HG02798 (cell line): ENCODE measurements at regions not wholly inside any gene's neighbourhood (a gene's known extent, or its start where the extent isn't known, plus 50 kb on each side); places are given as distances from the start of the nearest gene placed in this dataset.

Experiments
- ATAC-seq: cut with Tn5 transposase; IDR thresholded peaks from one replicate; pipeline ENCODE4 v1.9.1; 2021; ENCODE audit warnings: mild to moderate bottlenecking; ENCODE audit not compliant: unreplicated experiment, poor library complexity

- ATAC-seq = no peak
Observed at GRCh38 chr7:41758321-41758720, 55.4 kb upstream of the INHBA start.

- no peak for ATAC-seq
Observed at GRCh38 chr7:41756650-41757182, 53.8 kb upstream of the INHBA start.

DNA sequence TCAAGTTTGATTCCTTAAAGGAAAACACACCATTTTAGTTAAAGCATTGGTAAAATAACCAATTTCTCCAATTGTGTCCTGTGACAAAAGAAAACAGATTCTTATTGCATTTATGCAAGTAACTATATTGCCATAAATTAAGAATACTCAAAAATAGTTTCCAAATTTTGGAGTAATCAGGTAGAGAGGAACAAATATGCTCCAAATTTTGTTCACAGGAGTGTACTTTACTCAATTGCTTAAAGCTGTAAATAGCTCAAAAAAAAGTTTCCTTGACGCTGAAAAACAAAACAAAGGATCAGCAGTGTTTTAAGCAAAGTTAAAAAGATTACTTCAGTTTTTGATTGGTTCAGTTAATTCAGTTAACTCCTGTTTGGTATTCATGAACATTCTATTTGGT lies 52.2 kb upstream of the INHBA start:
- ATAC-seq = no peak

DNA sequence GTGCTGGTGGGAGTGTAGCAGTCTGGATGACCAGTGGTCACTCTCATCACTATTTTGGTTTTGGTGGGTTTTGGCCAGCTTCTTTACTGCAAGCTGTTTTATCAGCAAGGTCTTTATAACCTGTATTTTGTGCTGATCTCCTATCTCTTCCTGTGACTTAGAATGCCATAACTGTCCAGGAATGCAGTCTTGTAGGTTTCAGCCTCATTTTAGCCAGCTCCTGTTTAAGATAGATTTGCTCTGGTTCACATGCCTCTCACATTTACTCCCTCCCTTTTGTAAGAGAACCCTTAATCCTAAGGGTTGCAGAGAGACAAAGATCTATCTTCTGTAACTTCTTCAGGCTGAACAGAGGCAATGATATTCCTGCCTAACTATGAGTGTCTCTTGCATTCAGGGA lies 51.2 kb upstream of the INHBA start:
- ATAC-seq = no peak
